ENCODE measurements at regions not wholly inside any gene's neighbourhood (a gene's known extent, or its start where the extent isn't known, plus 50 kb on each side); places are given as distances from the start of the nearest gene placed in this dataset.

DNA sequence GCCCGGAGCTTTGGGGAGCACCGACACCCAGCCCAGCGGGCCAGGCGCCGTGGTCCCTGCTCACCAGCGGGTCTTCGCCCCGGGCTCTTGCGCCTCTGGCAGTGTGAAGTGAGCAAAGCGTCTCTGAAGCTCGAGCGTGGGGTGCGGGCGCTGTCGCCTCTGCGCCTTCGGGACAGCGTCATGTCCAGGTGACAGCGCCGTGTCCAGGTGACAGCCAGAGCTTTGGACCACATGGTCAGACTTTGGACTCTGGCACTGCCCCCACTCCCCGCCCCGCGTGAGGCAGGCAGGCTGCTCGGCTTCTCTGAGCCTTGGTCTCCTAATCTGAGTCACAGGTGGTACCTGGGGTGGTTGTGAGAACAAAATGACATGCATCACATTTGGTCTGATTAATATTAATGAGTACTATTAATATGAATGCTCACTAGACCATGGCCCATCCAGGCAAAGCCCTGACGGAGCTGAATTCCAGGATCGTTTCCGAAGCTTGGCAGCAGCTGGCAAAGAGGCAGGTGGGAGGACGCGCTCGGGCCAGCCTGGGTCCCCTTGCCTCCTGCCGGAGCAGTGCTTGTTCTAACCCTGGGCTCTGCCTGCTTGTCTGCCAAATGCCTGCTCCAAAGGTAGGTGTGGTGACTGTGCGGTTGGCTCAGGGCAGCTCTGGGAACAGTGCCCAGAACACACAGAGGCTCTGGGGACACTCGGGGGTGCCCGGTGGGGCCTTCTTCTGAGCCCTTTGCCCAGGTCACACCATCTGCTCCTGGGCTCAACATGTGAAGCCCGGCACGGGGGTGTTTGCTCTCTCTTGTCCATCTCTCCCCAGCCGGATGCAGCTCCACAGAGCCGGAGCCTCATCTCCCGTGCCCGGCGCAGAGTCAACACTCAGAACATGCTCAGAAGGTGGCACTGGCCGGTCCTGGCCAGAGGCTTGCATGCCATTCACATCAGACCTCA lies 157.1 kb downstream of the OLFM1 start:
- H3K4me3 ChIP-seq (ENCODE audit: low read depth, low read length): no peak overlapping the region
- DNase-seq (ENCODE audit: low read depth): no peak
- TF ChIP-seq, protein P1, sequence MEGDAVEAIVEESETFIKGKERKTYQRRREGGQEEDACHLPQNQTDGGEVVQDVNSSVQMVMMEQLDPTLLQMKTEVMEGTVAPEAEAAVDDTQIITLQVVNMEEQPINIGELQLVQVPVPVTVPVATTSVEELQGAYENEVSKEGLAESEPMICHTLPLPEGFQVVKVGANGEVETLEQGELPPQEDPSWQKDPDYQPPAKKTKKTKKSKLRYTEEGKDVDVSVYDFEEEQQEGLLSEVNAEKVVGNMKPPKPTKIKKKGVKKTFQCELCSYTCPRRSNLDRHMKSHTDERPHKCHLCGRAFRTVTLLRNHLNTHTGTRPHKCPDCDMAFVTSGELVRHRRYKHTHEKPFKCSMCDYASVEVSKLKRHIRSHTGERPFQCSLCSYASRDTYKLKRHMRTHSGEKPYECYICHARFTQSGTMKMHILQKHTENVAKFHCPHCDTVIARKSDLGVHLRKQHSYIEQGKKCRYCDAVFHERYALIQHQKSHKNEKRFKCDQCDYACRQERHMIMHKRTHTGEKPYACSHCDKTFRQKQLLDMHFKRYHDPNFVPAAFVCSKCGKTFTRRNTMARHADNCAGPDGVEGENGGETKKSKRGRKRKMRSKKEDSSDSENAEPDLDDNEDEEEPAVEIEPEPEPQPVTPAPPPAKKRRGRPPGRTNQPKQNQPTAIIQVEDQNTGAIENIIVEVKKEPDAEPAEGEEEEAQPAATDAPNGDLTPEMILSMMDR (IDR thresholded peaks at IDR 0.05; ENCODE audit: insufficient read depth, low read depth, low read length, missing control alignments): no peak

DNA sequence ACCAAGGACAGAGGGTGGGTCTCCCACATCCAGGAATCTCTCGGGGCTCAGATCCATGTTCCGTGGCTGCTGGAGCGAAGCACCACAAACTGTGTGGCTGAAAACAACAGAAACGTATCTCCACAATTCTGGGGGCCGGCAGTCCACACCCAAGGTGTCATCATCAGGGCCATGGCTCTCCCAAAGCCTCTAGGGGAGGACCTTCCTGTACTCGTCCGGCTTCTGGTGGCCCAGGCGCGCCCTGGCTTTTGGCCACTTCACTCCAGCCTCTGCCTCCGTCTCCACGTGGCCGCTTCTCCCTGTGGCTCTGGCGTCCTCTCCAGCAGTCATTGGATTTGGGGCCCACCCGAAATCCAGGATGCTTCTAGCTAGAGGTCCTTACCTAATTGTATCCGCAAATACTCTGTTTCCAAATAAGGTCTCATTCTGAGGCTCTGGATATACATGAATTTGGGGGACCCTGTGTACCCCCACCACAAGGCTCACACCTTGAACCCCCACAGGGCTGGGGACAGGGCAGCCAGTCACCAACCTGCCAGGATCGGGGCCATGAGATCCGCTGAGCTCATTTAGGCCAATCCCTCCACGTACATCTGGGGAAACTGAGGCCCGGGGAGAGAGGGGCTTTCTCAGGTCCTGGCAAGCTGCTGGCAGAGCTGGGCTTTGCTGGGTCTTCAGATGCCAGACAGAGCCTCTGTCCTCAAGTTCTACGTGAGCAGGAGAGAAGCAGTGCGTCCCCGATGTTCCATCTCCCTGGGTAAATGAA lies 158.2 kb downstream of the OLFM1 start:
- no peak for DNase-seq (ENCODE audit: low read depth)
- TF ChIP-seq, protein P1 (IDR thresholded peaks at IDR 0.05; ENCODE audit: insufficient read depth, low read depth, low read length, missing control alignments): no peak
- no peak overlapping the region for H3K4me3 ChIP-seq (ENCODE audit: low read depth, low read length)

DNA sequence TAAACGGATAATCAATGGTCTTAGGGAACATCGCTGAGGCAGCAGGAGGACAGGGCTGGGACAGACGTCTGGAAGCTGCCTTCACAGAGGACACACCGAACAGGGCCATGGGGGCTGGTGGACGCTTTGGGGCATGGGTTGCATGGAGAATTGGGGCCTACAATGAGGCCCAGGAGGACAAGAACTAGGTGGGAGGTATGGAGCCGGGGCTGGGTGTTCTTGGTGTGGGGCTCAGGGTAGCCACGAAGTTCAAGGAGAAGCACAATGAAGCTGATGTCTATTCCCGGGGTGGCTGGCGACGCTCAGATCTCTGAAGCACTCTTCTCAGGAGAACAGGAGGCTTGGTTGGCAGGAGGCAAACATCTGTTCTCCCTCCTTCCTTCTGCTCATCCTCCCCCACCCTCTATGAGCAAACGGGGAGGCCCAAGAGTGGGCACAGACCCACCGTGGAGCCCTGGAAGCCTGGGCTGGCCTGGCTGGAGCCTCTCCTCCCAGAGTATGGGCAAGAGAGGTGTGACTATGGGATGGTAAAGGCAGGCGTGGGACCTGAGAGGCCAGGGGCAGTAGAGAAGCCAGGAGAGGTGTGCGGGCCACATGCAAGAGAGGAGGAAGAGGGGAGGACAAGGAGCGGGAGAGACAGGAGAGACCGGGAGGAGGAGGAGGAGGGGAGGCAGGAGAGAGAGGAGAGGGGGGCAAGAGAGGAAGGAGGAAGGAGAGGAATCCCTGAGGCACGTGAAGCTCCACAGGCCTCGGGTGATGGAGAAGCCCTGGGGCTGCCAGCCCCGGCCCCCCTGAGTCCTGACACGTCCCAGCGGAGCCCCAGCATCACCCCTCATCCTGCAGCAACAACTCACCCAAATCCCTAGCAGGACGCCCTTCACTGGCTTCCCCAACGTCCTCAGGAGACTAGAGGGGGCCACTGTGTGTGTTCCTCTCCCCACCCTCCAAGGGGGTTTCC lies 159.1 kb downstream of the OLFM1 start:
- DNase-seq (ENCODE audit: low read depth): no peak
- no peak overlapping the region for H3K4me3 ChIP-seq (ENCODE audit: low read depth, low read length)
- TF ChIP-seq, protein P1 (IDR thresholded peaks at IDR 0.05; ENCODE audit: insufficient read depth, low read depth, low read length, missing control alignments): no peak

DNA sequence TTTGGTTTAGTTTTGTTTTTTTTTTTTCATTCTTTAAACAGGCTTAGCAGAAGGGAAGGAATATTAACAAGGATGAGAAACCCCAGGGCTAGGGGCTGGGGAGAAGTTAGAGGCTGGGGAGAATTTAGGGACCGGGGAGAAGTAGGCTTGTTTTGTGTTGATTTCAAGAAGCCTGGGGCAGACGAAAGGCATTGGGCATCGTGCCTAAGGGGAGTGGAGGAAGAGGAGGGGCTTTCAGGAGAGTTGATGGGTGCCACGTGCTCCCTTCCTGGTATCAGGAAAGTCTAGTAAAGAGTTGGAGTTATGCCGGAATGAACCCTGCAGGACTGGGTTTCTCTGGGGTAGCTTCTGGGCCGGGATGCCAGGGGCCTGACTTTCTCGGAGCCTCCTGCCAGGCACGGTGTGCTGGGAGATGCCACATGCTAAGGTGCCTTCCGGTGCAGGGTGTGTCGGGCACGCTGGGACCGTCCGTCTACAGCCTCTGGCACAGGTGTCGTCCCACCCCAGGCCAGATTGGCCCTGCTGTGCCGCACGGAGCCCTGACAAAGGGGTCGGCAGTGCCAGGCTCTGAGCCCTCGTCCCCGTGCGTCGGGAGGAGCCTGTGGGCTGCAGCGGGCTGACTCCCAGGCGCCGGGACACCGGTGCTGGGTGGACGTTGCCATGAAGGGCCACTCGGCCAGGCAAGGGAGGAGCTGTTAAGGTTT lies 159.9 kb downstream of the OLFM1 start:
- no peak for DNase-seq (ENCODE audit: low read depth)
- TF ChIP-seq, protein P1 (IDR thresholded peaks at IDR 0.05; ENCODE audit: insufficient read depth, low read depth, low read length, missing control alignments): no peak
- H3K4me3 ChIP-seq (ENCODE audit: low read depth, low read length): no peak overlapping the region

DNA sequence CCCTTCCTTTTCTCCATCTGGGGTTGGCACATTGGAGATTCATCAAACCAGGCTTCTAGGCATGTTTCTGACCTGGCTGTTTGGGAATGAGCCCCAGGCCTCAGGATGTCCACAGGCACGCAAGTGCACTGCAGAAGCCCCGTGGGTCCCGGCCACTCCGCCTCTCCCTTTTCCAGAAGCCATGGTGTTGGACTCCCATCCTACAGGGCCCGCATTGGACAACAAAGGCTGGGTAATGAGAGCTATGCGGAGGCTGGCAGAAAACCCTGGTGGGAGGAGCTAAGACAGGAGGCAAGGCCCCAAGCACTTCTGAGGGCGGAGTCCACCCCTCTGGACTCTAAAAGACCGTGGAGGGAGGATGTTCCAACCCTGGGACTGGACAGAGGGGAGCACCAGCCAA lies 160.6 kb downstream of the OLFM1 start:
- no peak overlapping the region for H3K4me3 ChIP-seq (ENCODE audit: low read depth, low read length)
- TF ChIP-seq, protein P1 (IDR thresholded peaks at IDR 0.05; ENCODE audit: insufficient read depth, low read depth, low read length, missing control alignments): no peak
- DNase-seq (ENCODE audit: low read depth): no peak

DNA sequence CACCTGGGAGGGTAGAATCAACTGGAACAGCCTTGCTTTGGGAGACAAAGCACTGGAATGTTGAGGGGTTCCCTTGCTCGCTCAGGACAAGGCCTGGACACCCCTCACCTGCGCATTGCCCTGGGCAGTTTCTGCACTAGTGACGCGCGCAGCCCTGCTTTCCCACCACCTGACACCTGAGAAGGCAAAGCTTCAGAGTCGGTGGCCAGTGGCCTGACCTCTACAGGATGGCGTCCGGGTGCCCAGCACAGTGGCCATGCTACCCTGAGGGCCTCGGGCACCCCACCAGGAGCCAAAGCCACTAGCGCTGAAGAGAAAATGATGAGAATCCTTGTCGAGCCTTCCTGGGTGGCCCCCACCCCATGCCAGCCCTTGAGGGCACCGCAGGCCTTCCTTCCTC lies 161.3 kb downstream of the OLFM1 start:
- no peak overlapping the region for H3K4me3 ChIP-seq (ENCODE audit: low read depth, low read length)
- no peak for DNase-seq (ENCODE audit: low read depth)
- TF ChIP-seq, protein P1 (IDR thresholded peaks at IDR 0.05; ENCODE audit: insufficient read depth, low read depth, low read length, missing control alignments): no peak
